Ishikawa (cell line): ENCODE measurements at regions not wholly inside any gene's neighbourhood (a gene's known extent, or its start where the extent isn't known, plus 50 kb on each side); places are given as distances from the start of the nearest gene placed in this dataset.
A peak's percentile ranks its signal among the peaks of the same experiment; 100 is the strongest.

ENCODE experiments used
- CEBPB ChIP-seq: IDR thresholded peaks from 2 replicates; pipeline ENCODE4 v1.6.1; 2012
- CREB1 ChIP-seq: IDR thresholded peaks from 2 replicates; pipeline ENCODE4 v1.6.1; 2012; ENCODE audit warnings: low read depth
- EGR1 ChIP-seq: IDR thresholded peaks from 2 replicates; pipeline ENCODE4 v1.6.1; 2012
- EP300 ChIP-seq: IDR thresholded peaks from 2 replicates; pipeline ENCODE4 v1.6.1; 2012; ENCODE audit warnings: borderline replicate concordance
- FOXM1 ChIP-seq: IDR thresholded peaks from 2 replicates; pipeline ENCODE4 v1.6.1; 2012; ENCODE audit warnings: low read depth, borderline replicate concordance
- NFIC ChIP-seq: IDR thresholded peaks from 2 replicates; pipeline ENCODE4 v1.6.1; 2012
- RAD21 ChIP-seq: IDR thresholded peaks from 2 replicates; pipeline ENCODE4 v1.6.1; 2012; ENCODE audit warnings: low read depth
- REST ChIP-seq: IDR thresholded peaks from 2 replicates; pipeline ENCODE4 v1.6.1; 2012; ENCODE audit warnings: low read depth, mild to moderate bottlenecking
- TAF1 ChIP-seq: IDR thresholded peaks from 2 replicates; pipeline ENCODE4 v1.6.1; 2012; ENCODE audit warnings: low read depth, mild to moderate bottlenecking
- TCF12 ChIP-seq: IDR thresholded peaks from 2 replicates; pipeline ENCODE4 v1.6.1; 2012; ENCODE audit warnings: low read depth
- TEAD4 ChIP-seq: IDR thresholded peaks from 2 replicates; pipeline ENCODE4 v1.6.1; 2012
- USF1 ChIP-seq: IDR thresholded peaks from 2 replicates; pipeline ENCODE4 v1.6.1; 2012
- YY1 ChIP-seq: IDR thresholded peaks from 2 replicates; pipeline ENCODE4 v1.6.1; 2012; ENCODE audit warnings: low read depth
- ZBTB7A ChIP-seq: IDR thresholded peaks from 2 replicates; pipeline ENCODE4 v1.6.1; 2012; ENCODE audit warnings: low read depth
- TF ChIP-seq, protein P1 (sequence below): IDR thresholded peaks from 2 replicates; pipeline ENCODE4 v1.6.1; 2012

DNA sequence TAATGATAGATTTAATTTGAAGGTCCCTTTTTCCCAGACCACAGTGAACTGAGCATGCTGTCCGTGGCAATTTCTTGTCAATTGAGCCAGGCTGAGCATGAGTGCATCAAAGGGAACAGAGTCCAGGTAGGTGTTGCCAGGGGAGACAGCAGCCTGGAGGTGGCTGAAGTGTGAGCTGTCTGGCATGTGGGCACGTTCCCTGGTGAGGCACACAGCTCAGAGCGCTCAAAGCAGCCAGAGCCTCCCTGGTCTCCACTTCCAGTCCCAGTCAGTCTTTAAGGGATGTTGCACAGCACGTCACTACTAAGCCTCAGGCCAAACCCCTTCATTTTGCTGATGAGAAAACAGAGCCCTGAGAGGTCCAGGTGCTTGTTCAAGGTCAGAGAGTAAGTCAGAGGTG, 251.4 kb downstream of the MATN1 start:
- TF ChIP-seq CEBPB (no peak), CREB1 (no peak), TEAD4 (no peak), USF1 (no peak), FOXM1 (no peak), REST (no peak), TCF12 (no peak), NFIC (no peak), EP300 (no peak), TAF1 (no peak), EGR1 (no peak), YY1 (no peak), ZBTB7A (no peak), RAD21 (no peak)
- TF ChIP-seq, protein P1, sequence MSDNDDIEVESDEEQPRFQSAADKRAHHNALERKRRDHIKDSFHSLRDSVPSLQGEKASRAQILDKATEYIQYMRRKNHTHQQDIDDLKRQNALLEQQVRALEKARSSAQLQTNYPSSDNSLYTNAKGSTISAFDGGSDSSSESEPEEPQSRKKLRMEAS: no peak

GRCh38 chr1:30471307-30471706, 252.1 kb downstream of the MATN1 start:
- TF ChIP-seq TEAD4 (no peak), REST (no peak), USF1 (peak; percentile 8; the same call in 1 of the 2 replicates), CREB1 (no peak), TCF12 (no peak), CEBPB (no peak), ZBTB7A (no peak), TAF1 (no peak)
- TF ChIP-seq, protein P1: no peak

- TF ChIP-seq YY1: no peak
- TF ChIP-seq RAD21: no peak
- TF ChIP-seq EP300: no peak
- no peak for TF ChIP-seq NFIC
- no peak for TF ChIP-seq CREB1
Observed at GRCh38 chr1:30469426-30469825, 254.0 kb downstream of the MATN1 start.

GRCh38 chr1:30467101-30467500, 256.3 kb downstream of the MATN1 start:
- TF ChIP-seq YY1 (no peak), EGR1 (no peak), RAD21 (no peak), USF1 (no peak), FOXM1 (no peak), REST (no peak), TEAD4 (no peak), ZBTB7A (no peak), CEBPB (no peak), EP300 (no peak), NFIC (no peak), TCF12 (no peak), CREB1 (no peak), TAF1 (no peak)
- TF ChIP-seq, protein P1: no peak
